GM12891 (cell line): ENCODE measurements at regions not wholly inside any gene's neighbourhood (a gene's known extent, or its start where the extent isn't known, plus 50 kb on each side); places are given as distances from the start of the nearest gene placed in this dataset.

Experiments
- POLR2AphosphoS5 ChIP-seq: IDR thresholded peaks from 2 replicates; pipeline ENCODE4 v1.6.1; 2011; ENCODE audit warnings: low read depth, low read length, control low read depth
- TAF1 ChIP-seq: IDR thresholded peaks from 2 replicates; pipeline ENCODE4 v1.6.1; 2011; ENCODE audit warnings: low read depth, low read length, control low read depth

GRCh38 chr11:100619484-100619883 lies 67.6 kb upstream of the ARHGAP42 start:
- no peak for TF ChIP-seq POLR2AphosphoS5
- TF ChIP-seq TAF1, result no peak
